Breast epithelium (tissue), 4 donors: ENCODE measurements at regions not wholly inside any gene's neighbourhood (a gene's known extent, or its start where the extent isn't known, plus 50 kb on each side); places are given as distances from the start of the nearest gene placed in this dataset.

Experiments used
- DNase-seq, 2 donors: peaks; one replicate each; pipeline ENCODE4 v3.0.0-alpha.2; 2019; ENCODE audit warnings: low spot score in 2 of 2
- H3K27ac ChIP-seq, 2 donors: fragments of 200-600 bp; sonication (generic) in 1 of 2; one replicate each; pipeline ENCODE4 v1.5.1; 2016 to 2019; ENCODE audit warnings: mild to moderate bottlenecking in 1 of 2
- H3K27me3 ChIP-seq, 2 donors: fragments of 200-600 bp; sonication (generic) in 1 of 2; one replicate each; pipeline versions ENCODE4 v1.5.1 to v1.6.0; 2017 to 2019; ENCODE audit warnings: control low read depth in 1 of 2, mild to moderate bottlenecking in 1 of 2
- H3K36me3 ChIP-seq: fragments of 200-600 bp; one replicate; pipeline ENCODE4 v1.5.1; 2019
- H3K4me1 ChIP-seq, 2 donors: fragments of 200-600 bp; sonication (generic); one replicate each; pipeline ENCODE4 v1.5.1; 2016 to 2019; ENCODE audit warnings: control low read depth in 1 of 2
- H3K4me3 ChIP-seq, 3 donors: fragments of 200-600 bp; sonication (generic); 1 replicate in 2 of 3; 2 replicates in 1 of 3; pipeline ENCODE4 v1.5.1; 2016 to 2019; ENCODE audit warnings: mild to moderate bottlenecking in 3 of 3, moderate library complexity in 2 of 3
- H3K9me3 ChIP-seq, 2 donors: fragments of 200-600 bp; sonication (generic) in 1 of 2; one replicate each; pipeline ENCODE4 v1.5.1; 2016 to 2019; ENCODE audit warnings: control low read depth in 1 of 2
- POLR2A ChIP-seq: fragments of 450-650 bp; IDR thresholded peaks from one replicate; pipeline ENCODE4 v1.6.1; 2016; ENCODE audit warnings: antibody characterized with exemption, mild to moderate bottlenecking, moderate library complexity
- POLR2AphosphoS5 ChIP-seq, 3 donors: sonication (generic); formaldehyde crosslinking; IDR thresholded peaks; one replicate each; pipeline ENCODE4 v1.6.1; 2017; ENCODE audit warnings: antibody characterized with exemption in 3 of 3
- intact Hi-C: fragments of 100-400 bp; cut with DNase I; formaldehyde crosslinking; loops from one replicate; pipeline ENCODE4 v1.15.1; 2023; ENCODE audit warnings: low total_unique reads
- TF ChIP-seq, protein P1 (sequence below), 3 donors: fragments of 450-650 bp; IDR thresholded peaks; one replicate each; pipeline ENCODE4 v1.5.1; 2016 to 2017; ENCODE audit warnings: antibody characterized with exemption in 3 of 3, mild to moderate bottlenecking in 3 of 3, moderate library complexity in 3 of 3

DNA sequence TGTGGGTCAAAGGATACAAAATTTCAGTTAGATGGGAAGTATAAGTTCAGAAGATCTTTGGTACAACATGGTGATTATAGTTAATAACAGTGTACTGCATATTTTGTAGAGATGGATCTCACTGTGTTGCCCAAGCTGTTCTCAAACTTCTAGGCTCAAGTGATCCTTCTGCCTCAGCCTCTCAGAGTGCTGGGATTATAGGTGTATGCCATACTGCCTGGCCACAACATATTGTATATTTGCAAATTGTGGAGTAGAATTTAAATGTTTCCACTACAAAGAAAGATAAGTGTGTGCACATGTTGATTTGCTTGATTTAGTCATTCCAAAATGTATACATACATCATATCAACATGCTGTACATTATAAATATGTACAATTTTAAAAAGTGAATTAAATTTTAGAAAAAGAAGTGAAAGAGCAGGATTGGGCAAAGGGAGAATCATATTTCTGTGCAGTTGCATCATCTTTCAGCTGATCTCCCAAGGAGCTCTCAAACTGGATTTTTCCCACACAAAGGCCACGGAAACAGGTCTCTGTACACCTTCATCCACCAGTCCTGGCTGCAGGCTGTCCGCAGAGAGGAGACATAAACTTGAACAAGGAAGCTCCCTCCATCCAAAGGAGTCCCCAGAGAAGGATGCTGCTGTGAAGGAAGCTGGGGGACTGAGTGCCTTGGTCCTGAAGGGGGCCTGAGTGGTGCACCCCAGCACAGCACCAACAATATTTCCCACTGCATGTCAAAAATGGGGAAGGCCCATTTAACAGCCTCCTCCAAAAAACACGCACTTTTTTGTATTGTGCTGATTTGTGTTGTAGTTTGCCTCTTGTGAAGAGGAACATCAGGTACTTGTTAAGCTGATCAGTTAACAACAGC lies 217.1 kb upstream of the GHITM start:
- DNase-seq: no peak
- no peak overlapping the region for H3K4me3 ChIP-seq
- no peaks in the 10 kb centered on the region for H3K4me1 ChIP-seq
- no peak overlapping the region for H3K27ac ChIP-seq
- intact Hi-C loops: no loop called here
- no peak for TF ChIP-seq POLR2AphosphoS5 (IDR thresholded peaks at IDR 0.05)
- TF ChIP-seq, protein P1, sequence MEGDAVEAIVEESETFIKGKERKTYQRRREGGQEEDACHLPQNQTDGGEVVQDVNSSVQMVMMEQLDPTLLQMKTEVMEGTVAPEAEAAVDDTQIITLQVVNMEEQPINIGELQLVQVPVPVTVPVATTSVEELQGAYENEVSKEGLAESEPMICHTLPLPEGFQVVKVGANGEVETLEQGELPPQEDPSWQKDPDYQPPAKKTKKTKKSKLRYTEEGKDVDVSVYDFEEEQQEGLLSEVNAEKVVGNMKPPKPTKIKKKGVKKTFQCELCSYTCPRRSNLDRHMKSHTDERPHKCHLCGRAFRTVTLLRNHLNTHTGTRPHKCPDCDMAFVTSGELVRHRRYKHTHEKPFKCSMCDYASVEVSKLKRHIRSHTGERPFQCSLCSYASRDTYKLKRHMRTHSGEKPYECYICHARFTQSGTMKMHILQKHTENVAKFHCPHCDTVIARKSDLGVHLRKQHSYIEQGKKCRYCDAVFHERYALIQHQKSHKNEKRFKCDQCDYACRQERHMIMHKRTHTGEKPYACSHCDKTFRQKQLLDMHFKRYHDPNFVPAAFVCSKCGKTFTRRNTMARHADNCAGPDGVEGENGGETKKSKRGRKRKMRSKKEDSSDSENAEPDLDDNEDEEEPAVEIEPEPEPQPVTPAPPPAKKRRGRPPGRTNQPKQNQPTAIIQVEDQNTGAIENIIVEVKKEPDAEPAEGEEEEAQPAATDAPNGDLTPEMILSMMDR (IDR thresholded peaks at IDR 0.05): no peak
- no peak for TF ChIP-seq POLR2A
- H3K9me3 ChIP-seq: no peaks in the 10 kb centered on the region
- H3K27me3 ChIP-seq: no peaks in the 10 kb centered on the region
- H3K36me3 ChIP-seq: no peaks in the 10 kb centered on the region

- no peaks in the 10 kb centered on the region for H3K9me3 ChIP-seq
- H3K4me1 ChIP-seq: no peaks in the 10 kb centered on the region
- TF ChIP-seq, protein P1 (IDR thresholded peaks at IDR 0.05): no peak
- TF ChIP-seq POLR2A (no peak), POLR2AphosphoS5 (IDR thresholded peaks at IDR 0.05) (no peak)
- H3K36me3 ChIP-seq: no peaks in the 10 kb centered on the region
- intact Hi-C loops: no loop called here
- no peaks in the 10 kb centered on the region for H3K27me3 ChIP-seq
- DNase-seq: no peak
- H3K27ac ChIP-seq: no peak overlapping the region
- H3K4me3 ChIP-seq: no peak overlapping the region
Observed at GRCh38 chr10:83925133-83925532, 214.2 kb upstream of the GHITM start.

DNA sequence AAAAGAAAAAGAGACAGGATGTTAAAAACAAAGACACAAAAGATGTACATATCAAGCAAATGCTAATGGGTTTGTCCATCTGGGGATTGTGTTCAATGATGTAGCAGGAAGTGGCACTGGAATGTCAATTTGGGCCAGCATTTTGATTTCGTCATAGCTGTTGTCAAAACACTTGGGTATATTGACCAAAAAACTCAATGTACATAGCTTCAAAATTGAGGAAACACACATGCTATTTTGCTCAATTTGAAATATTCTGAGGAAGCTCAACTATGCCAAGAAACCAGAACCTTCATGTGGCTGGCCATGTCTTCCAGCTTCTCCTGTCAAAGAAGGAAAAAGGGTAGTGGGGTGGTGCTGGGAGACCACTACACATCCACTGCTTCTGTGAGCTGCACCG lies 212.7 kb upstream of the GHITM start:
- TF ChIP-seq POLR2AphosphoS5 (IDR thresholded peaks at IDR 0.05): no peak
- TF ChIP-seq POLR2A: no peak
- TF ChIP-seq, protein P1 (IDR thresholded peaks at IDR 0.05): no peak
- Histone ChIP-seq H3K4me3 (no peak overlapping the region), H3K27me3 (no peaks in the 10 kb centered on the region), H3K36me3 (no peaks in the 10 kb centered on the region), H3K27ac (no peak overlapping the region), H3K9me3 (no peaks in the 10 kb centered on the region), H3K4me1 (no peaks in the 10 kb centered on the region)
- no peak for DNase-seq
- intact Hi-C loops: no loop called here

- Histone ChIP-seq H3K4me1 (no peaks in the 10 kb centered on the region), H3K4me3 (no peak overlapping the region), H3K27me3 (no peaks in the 10 kb centered on the region), H3K27ac (no peak overlapping the region), H3K36me3 (no peaks in the 10 kb centered on the region), H3K9me3 (no peaks in the 10 kb centered on the region)
- DNase-seq: no peak
- no peak for TF ChIP-seq POLR2AphosphoS5 (IDR thresholded peaks at IDR 0.05)
- no peak for TF ChIP-seq POLR2A
- TF ChIP-seq, protein P1 (IDR thresholded peaks at IDR 0.05): no peak
- intact Hi-C loops: no loop called here
Observed at GRCh38 chr10:83927166-83927565, 212.1 kb upstream of the GHITM start.

DNA sequence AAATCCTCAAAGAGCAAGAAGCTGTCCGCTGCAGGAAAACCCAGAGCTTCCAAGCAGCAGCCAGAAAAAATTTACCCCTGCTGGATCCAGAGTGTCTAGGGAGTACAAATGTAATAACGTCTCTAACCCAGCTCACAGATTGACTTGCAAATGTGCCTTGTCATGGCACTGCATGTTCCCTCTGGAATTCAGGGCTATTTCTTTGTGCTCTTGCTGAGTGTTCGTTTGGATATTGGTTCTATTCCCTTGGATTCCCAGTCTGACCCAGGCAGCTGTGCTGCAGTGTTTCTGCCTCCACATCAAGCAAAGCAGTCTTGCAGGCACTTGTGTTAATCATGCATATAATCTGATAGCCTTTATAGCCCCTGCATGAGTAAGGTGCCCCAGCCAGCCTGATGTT lies 209.9 kb upstream of the GHITM start:
- Histone ChIP-seq H3K27ac (no peak overlapping the region), H3K4me1 (no peaks in the 10 kb centered on the region), H3K9me3 (no peaks in the 10 kb centered on the region), H3K36me3 (no peaks in the 10 kb centered on the region), H3K4me3 (no peak overlapping the region), H3K27me3 (no peaks in the 10 kb centered on the region)
- intact Hi-C loops: no loop called here
- DNase-seq: no peak
- TF ChIP-seq POLR2AphosphoS5 (IDR thresholded peaks at IDR 0.05): no peak
- TF ChIP-seq, protein P1 (IDR thresholded peaks at IDR 0.05): no peak
- TF ChIP-seq POLR2A: no peak
